ENCODE measurements at regions not wholly inside any gene's neighbourhood (a gene's known extent, or its start where the extent isn't known, plus 50 kb on each side); places are given as distances from the start of the nearest gene placed in this dataset.

DNA sequence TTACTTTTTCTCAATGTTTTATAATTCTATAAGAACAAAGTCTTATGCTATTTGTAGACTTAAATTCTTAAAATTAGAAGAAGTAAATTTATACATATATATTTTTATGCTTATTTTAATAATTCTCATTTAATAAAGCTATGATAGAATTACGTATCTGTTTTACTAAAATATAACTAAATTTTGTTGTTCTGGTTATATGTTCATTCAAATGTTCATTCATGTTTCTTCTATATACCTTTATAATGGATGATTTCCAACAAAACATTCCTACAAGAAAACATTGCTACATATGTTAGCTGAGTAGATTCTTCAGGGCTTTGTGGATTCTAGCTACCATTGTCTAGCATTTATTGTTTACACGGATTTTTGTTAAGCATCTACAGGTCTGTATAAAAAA, 634.3 kb upstream of the PCDH20 start:
- DNase-seq (ENCODE audit: insufficient read length, low spot score) (no peak), FAIRE-seq (no peak)

DNA sequence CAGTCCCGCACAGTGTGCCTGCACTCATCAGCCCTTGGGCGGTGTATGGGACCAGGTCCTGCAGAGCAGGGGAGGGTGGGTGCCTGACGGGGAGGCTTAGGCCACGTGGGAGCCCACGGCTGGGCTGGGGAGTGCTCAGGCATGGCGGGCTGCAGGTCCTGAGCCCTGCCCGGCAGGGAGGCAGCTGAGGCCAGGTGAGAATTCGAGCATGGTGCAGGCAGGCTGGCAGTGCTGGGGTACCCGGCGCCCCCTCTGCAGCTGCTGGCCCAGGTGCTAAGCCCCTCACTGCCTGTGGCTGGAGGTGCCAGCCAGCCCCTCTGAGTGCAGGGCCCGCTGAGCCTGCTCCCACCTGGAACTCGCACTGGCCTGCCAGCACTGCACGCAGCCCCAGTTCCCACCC, 630.9 kb upstream of the PCDH20 start:
- DNase-seq (ENCODE audit: insufficient read length, low spot score) (no peak), FAIRE-seq (no peak)

DNA sequence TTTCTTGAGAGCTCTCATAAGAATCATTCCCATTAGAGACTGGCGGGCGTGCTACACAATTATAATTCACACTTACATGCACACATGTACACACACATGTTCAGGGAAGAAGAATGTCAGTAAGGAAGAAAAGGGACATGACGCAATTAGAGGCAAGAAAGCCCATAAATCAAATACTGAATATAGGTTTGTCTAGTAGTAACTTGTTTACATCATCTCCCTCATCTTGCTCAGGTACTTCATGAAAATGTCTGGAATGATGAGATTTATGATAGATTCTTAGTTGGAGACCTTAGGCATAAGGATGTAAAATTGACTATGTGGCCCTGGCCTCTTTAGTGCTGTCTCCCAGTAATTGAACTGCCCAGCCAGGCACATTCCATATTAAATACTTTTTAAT, 628.0 kb upstream of the PCDH20 start:
- FAIRE-seq (no peak), DNase-seq (ENCODE audit: insufficient read length, low spot score) (no peak)

DNA sequence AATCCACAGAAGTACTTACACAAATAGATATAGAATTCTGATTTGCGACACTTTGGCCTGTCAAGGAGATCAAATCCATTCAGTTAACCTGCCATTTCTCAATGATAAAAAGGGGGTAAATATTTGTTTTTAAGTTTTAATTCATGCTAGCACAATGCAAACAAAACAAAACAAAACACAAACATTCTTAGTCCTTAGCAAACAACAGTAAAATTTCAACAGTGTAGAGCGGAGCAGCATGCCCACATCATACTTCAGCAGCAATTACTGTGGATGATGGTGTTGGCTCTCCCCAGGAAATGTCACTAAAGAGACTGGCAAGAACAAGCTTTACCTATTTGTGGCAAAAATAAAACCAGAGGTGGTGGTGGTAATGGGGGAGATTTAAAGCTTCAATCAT, 625.2 kb upstream of the PCDH20 start:
- no peak for DNase-seq (ENCODE audit: insufficient read length, low spot score)
- FAIRE-seq, result no peak

DNA sequence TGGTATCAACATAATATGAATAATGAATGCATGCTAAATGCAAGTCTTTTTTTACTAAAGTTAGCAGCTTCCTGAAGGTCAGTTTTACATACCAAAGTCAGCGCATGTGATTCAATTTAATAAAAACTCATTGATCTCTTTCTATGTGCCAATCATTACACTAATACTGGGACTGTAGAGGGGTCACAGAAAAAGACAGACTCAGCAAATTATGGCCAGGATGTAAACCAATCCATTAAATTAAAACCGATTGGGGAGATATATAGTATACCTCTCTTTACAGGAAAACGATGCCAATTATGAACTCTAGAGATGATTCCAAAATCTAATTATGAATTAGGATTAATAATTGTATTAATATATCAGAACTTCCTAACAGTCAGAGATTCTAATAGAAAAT, 624.4 kb upstream of the PCDH20 start:
- FAIRE-seq (no peak), DNase-seq (ENCODE audit: insufficient read length, low spot score) (no peak)

DNA sequence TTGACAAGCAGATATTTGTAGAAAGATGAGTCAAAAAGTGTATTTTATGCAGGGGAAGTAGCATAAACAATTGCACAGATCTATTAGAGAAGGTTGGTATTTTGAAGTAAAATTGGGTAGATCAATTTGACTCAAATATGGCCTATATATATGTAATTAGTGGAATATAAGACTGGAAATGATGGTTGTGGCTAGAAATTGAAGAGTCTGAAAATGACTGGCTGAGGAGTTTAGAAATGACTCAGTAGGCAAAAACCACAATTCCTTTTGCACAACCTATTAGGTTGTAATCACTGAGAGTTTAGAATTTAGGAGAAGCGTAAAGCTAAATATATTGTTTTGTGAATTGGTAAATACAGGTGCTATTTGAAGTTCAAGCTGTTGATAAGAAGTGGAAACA, 622.6 kb upstream of the PCDH20 start:
- no peak for FAIRE-seq
- DNase-seq (ENCODE audit: insufficient read length, low spot score), result no peak

DNA sequence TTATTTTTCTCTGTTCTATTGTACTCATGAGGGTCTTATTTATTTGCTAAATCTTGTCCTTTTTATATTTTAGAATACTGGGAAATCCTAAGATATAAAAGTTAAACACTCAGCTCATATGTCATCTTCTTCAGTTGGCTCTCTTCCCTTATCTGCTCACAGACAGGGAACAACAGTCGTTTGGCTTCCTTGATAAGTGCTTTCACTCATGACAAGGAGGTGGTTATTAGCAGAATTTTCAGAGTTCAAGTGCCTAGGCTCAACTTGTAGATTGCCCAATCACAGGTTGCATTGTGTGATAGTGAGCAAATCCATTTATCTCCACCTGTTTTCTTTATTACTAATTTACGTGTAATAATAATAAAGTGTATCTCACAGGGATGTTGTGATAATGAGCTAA, 620.3 kb upstream of the PCDH20 start:
- no peak for DNase-seq (ENCODE audit: insufficient read length, low spot score)
- no peak for FAIRE-seq

DNA sequence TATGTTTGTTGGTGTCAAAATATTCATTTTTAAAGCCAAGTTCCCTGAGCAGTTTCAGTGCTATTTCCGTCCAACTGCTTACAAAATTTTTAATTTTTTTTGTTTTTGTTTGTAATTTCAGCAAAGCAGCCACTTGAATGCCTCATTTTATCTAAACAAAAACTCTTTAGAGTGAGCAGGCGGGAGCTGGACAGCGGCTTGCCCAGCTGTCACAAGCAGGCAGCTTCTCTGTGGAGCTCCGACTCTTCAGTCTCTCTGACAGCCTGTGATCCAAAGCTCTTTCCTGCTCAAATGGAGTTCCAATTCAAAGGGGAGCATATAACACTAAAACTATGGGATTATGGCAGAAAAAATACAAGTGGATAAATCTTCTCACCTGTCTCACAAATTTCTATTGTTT, 618.3 kb upstream of the PCDH20 start:
- FAIRE-seq (no peak), DNase-seq (ENCODE audit: insufficient read length, low spot score) (no peak)

DNA sequence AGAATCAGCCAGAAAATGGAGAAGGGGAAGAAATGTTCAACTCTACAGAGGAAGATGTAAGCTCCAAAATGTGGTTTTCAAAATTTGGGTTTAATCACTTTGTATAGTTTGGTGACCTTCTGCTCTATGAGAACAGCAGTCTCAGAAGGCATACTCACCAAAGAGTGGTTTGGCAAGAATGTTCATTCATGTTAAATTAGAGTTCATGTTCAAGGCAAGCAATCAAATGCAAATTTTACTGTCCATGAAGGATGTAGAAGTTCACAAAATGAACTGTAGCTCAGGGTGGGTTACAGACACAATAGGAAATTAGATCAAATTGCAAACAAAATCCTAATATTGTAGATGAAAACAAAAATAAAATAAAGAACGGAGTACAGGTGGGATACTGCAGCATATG, 606.7 kb upstream of the PCDH20 start:
- FAIRE-seq, result no peak
- DNase-seq (ENCODE audit: insufficient read length, low spot score), result no peak

DNA sequence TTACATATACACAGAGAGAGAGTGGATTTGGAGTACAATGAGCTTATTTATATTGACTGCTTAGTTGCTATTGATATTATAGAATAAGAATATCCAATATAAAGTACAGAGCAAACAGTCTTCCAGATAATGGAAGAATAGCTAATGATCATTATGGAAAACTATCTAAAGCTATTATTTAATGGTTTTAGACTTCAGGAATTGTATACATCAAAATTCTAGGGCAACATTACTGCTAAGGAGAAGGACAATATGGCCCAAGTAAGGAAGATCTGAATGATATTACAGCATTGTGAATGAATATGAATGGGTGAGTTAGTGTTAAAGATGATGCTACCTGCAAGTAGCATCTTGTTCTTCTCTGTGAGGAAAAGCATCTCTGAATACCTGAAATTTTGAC, 604.2 kb upstream of the PCDH20 start:
- no peak for DNase-seq (ENCODE audit: insufficient read length, low spot score)
- FAIRE-seq, result no peak

DNA sequence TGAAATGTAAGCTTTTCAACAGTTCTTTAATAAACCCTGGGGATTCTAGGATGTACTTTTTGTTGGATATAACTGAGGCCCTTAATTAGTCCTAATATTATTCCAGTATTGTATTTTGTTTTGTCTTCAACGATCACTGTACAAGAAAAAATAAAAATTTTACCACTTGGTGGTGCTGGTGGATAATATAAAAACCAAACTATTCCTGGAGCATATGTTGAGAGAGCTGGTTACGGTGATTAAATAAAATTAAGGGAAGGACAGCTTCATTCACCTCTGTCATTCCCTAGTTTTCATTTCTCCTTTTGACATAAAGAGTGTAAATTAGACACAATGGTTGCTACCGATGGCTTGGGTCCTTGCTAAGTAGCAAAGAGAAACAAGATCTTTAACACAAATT, 598.6 kb upstream of the PCDH20 start:
- no peak for DNase-seq (ENCODE audit: insufficient read length, low spot score)
- FAIRE-seq, result no peak

DNA sequence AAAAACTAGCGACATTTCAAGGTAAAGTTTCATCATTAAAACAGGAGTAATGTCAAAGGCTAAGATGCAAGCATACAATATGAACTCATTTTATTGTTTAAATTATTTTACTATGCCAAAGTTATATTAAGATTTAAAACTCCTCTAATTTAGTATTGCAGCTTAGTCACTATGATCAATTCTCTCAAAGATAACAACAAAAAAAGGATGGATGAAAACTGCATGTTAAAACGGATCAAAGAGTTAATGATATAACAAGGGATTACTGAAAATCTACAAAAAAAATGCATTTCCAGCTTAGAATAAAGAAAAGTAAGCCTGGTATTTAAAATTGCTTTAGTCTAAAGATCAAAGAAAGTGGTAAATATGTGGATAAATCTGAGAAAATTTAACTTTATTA, 587.8 kb upstream of the PCDH20 start:
- FAIRE-seq, result no peak
- no peak for DNase-seq (ENCODE audit: insufficient read length, low spot score)

DNA sequence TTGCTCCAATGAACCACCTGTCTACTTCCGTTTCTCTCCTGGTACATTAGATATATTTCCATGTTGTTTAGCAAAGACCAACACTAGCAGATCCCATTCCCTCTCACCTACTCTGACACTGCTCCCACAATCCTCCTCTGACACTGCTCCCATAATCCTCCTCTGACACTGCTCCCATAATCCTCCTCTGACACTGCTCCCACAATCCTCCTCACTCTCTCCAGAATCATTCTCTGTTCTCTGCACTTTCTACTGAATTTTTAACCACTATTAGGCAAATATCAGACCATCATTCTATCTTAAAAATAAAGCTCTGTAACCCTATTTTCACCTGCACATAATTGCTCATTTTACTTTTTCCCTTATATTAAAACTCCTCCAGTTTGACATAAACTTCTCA, 578.5 kb upstream of the PCDH20 start:
- FAIRE-seq, result no peak
- no peak for DNase-seq (ENCODE audit: insufficient read length, low spot score)

DNA sequence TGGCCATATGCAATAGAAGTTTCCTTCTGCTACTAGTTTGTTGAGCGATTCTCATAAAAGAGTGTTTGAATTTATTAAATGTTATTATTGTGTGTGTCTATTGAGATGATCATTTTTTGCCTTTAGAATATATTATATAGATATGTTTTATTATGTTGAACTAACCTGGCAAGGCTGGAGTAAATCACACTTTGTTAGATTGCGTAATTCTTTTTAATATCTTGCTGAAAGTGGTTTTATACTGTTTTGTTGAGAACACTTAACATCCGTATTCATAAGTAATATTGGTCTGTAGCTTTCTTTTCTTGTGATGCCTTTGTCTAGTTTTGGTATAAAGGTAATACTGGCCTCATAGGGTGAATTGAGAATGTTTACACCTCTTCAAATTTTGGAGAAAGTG, 574.3 kb upstream of the PCDH20 start:
- FAIRE-seq (no peak), DNase-seq (ENCODE audit: insufficient read length, low spot score) (no peak)

DNA sequence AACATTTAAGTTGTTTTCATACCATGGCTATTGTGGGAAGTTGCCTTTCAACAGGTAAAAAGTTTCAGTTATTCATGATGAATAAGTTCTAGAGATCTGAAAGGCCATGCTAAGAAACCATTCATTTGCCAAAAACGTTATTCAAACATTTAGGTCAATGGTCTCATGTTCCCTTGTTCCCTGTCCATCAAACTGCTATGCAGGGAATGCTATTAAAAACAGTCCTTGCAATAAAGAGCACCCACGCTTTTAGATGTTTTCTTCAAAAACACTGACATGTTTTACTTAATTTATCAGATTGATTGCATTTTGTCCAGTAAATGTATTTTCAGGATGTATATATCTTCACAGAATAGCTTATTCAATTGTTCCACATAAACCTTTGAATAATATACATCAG, 573.2 kb upstream of the PCDH20 start:
- FAIRE-seq (no peak), DNase-seq (ENCODE audit: insufficient read length, low spot score) (no peak)

DNA sequence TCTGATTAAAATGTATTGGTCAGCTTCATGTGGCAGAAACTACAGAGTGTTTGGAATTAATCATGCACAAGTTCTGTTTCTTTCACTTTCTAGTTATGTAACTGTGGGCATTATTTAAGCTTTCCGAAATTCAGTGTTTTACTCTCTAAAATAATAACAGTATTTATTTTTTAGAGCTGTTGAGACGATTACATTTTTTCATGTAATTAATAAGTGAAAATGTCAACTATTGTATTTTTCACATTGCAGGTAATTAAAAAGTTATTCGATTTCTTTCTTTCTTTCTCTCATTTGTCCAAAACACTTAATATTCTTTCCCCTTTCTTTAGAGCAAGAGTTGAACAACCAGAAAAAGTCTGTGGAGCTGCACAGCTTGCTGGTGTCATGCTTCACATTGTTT, 559.4 kb upstream of the PCDH20 start:
- no peak for DNase-seq (ENCODE audit: insufficient read length, low spot score)
- FAIRE-seq, result no peak

DNA sequence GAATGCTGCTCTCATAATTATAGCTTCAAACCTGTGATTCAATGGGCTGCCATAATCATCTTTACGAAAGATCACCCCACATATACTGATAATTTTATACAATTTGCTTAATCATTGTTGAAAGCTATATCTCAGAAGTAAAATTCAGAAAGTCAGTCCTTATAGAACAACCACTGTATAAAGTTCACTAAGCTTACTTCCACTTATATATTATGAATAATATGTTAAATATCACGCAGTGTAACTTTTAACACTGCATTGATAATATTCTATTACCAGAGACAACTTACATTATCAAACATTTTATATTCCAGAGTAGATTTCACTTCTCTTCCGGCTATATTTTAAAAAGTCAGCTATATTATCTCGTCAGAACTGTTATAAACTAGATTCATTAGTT, 550.1 kb upstream of the PCDH20 start:
- FAIRE-seq, result no peak

DNA sequence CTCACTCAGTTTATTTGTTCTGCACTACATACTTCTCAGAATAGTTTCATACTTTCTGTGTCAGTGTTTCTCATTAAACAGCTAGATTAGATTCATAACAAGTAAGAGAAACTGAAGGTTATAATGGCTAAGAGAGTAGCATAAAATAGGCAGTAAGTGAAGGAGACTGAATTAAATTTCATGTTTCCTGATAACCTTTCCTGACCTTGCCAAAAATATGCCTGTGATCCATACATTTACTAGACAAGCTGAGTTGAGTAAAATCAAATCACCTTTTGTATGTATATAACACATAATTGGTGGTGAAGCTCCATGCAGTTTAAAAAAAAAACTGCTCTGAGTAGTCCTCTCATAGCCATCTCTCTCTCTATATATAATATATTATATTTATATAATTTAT, 545.3 kb upstream of the PCDH20 start:
- FAIRE-seq (no peak), DNase-seq (ENCODE audit: insufficient read length, low spot score) (no peak)

More for the DNA sequence above, 550.1 kb upstream of the PCDH20 start:
- DNase-seq (ENCODE audit: insufficient read length, low spot score), result no peak

DNA sequence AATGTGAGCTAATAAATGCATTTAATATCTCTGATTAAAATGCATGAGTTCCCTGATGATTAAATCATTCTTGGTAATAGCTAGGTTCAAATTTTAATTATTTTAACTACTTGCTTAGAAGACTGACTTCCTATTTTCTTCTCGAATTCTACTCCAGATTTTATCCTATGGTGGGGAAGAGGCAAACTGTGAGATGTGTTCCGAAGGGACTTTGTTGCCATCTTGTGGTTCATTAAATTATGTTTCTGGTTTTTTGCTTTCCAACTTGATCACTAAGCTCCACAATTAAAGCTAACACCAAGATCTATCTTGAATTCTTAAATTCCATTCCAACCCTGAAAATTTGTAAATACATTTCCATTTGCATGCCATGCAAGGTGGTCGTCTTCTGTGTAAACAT, 538.4 kb upstream of the PCDH20 start:
- DNase-seq (ENCODE audit: insufficient read length, low spot score), result peak; percentile 2

DNA sequence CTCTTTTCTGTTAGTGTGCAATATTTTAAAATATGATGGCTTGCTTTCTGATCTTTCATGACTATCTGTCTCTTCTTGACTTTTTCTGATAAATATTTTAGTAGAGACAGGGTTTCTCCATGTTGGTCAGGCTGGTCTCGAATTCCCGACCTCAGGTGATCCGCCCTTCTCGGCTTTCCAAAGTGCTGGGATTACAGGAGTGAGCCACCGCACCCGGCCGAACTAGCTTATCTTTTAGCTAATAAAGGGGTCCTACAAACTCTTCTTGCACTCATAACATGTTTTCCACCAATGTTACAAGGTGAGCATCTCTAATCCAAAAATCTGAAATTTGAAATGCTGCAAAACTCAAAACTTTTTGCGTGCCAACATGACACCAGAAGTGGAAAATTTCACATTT, 535.2 kb upstream of the PCDH20 start:
- FAIRE-seq (no peak), DNase-seq (ENCODE audit: insufficient read length, low spot score) (no peak)

More for the DNA sequence above, 538.4 kb upstream of the PCDH20 start:
- FAIRE-seq, result no peak

DNA sequence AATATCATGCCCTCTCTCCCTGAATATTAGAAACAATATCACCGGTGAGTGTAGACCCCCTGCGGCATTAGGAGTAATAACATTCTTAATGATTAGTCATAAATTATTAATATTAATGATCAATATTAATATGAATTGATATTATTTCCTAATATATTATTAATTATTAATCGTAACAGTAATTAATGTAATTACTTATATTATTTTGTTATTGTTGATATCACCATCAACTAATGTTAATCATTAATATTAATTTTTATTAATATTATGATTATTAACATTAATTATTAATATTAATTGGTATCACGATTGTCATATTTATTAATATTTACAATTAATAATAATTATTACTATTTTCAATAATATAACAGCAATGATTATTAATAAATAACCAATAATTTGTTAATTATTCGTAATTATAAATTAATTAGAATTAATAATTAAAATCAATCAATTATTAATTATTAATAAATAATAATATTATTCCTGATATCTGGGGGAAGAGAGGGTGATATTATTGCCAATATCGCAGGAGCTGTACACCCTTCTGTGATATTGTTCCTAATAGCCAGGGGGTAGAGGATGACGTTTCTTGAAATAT, 528.8 kb upstream of the PCDH20 start:
- DNase-seq (ENCODE audit: insufficient read length, low spot score) (no peak), FAIRE-seq (no peak)

DNA sequence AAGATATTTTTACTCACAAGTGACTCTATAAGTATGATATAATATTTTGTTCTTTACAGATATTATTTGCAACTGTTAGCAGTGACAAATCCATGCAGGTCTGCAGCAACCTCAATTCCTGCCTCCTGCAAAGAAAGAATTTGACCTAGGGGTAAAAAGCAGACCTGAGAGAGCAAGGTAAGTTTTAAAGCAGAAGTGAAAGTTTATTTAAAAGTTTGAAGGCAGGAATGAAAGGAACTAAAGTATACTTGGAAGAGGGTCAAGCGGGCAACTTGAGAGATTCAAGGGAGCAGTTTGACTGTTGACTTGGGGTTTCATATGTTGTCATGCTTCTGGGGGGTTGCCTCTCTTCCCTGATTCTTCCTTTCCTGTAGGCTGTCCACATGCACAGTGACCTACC, 520.1 kb upstream of the PCDH20 start:
- DNase-seq (ENCODE audit: insufficient read length, low spot score) (no peak), FAIRE-seq (no peak)

DNA sequence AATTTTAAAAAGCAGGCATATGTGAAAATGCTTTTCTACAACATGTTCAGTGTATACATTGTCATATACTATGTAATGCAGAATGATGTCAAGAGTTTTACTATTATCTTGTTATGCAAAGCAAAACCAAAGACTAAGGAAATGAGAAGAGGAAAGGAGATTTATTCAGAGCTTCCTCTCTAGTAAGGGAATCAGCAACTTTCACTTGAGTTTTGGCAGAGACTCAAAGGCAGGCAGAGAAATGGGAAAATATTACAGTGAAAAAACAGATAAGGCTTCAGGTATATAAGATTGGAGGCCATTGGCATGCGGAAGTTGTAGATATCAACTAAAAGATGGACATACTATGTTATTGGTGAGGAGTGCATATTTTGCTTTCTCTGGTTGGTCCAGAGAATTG, 512.0 kb upstream of the PCDH20 start:
- FAIRE-seq, result no peak
- DNase-seq (ENCODE audit: insufficient read length, low spot score), result no peak

DNA sequence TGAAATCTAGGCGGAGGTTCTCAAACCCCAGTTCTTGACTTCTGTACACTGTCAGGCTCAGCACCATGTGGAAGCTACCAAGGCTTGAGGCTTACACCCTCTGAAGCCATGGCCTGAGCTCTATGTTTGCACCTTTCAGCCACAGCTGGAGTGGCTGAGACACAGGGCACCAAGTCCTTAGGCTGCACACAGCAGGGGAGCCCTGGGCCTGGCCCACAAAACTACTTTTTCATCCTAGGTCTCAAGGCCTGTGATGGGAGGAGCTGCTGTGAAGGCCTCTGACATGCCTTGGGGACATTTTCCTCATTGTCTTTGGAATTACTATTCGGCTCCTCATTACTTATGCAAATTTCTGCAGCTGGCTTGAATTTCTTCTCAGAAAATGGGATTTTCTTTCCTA, 503.2 kb upstream of the PCDH20 start:
- no peak for FAIRE-seq
- no peak for DNase-seq (ENCODE audit: insufficient read length, low spot score)

Data from HTR-8/SVneo (cell line).